ENCODE measurements at regions not wholly inside any gene's neighbourhood (a gene's known extent, or its start where the extent isn't known, plus 50 kb on each side); places are given as distances from the start of the nearest gene placed in this dataset.

DNA sequence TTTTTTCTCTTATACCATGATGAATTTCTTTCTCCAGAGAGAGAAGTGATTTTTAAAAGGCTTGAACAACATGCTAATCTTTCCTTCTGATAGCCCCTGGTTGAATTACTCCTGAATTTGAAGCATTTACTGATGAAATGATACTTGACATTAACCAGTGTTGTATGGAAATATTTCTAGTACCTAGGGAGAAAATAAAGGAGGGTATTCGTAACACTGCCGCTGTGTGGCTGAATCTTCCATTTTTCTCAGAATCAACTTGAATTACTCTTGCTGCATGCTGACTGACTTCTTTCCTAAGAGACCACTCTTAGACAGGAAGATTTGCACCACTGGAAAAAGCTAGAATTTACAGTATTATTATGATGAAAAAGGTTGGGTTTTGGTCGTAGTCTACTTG lies 118.3 kb downstream of the FAT3 start:
- Histone ChIP-seq H3K4me2 (ENCODE audit: control insufficient read depth, extremely low read depth, insufficient read depth, low read depth, low read length) (no peak overlapping the region), H3K36me3 (ENCODE audit: control insufficient read depth in 2 of 2, extremely low read depth in 1 of 2, insufficient read depth in 2 of 2, low read length in 2 of 2) (no peaks in the 10 kb centered on the region), H3K27ac (ENCODE audit: control insufficient read depth, insufficient read depth, low read length) (no peak overlapping the region), H3K27me3 (ENCODE audit: control insufficient read depth, extremely low read depth, insufficient read depth, low read length) (peaks cover 3% of the 10 kb centered on the region), H3K9me3 (ENCODE audit: control insufficient read depth, low read depth, low read length) (no peaks in the 10 kb centered on the region), H3K79me2 (ENCODE audit: control insufficient read depth, insufficient read depth, low read length) (no peaks in the 10 kb centered on the region), H2AFZ (ENCODE audit: control insufficient read depth, low read length) (no peak overlapping the region), H3K9me1 (ENCODE audit: control insufficient read depth, extremely low read depth, insufficient read depth, low read length) (no peaks in the 10 kb centered on the region), H3K9ac (ENCODE audit: control insufficient read depth, extremely low read depth, insufficient read depth, low read length) (no peak overlapping the region), H4K20me1 (ENCODE audit: control insufficient read depth, extremely low read depth, insufficient read depth, low read length) (no peaks in the 10 kb centered on the region), H3K4me3 (ENCODE audit: control insufficient read depth in 2 of 3, extremely low read depth in 1 of 3, insufficient read depth in 2 of 3, low read depth in 1 of 3, low read length in 3 of 3) (no peak overlapping the region), H3K4me1 (ENCODE audit: control insufficient read depth, extremely low read depth, insufficient read depth, low read length) (no peaks in the 10 kb centered on the region)
- dilution Hi-C loops (cut with MboI; ENCODE audit: extremely low pct_ligation_motif_present, low sequenced_read_pairs), result no loop called here
- TF ChIP-seq EZH2 (IDR thresholded peaks at IDR 0.05; ENCODE audit: low read length) (no peak), CTCF (optimal IDR thresholded peaks at IDR 0.05 in 1 of 3, IDR thresholded peaks at IDR 0.05 in 1 of 3, conservative IDR thresholded peaks at IDR 0.05 in 1 of 3; ENCODE audit: extremely low read depth in 1 of 3, insufficient read depth in 2 of 3, low read length in 3 of 3) (no peak)
- DNase-seq (ENCODE audit: low read depth, low spot score), result no peak
- no peak for FAIRE-seq

DNA sequence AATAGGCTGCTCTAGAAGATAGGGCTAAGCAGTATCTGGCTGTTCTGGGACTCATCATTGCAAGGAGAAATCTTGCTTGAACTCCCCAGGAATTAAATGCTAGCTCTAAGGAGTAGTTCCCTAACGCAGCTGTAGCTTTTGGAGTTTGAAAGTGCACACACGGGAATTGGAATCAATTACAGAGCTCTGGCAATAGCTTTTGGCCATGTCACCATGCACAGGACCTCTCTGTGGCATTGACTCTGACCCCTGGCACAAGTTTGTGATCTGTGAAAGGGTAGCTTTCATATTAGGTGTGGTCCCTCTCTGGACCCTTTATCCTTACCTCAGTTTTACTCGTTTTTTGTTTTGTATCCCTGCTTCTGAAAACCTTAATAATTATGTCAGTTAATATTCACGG lies 121.6 kb downstream of the FAT3 start:
- Histone ChIP-seq H3K4me3 (ENCODE audit: control insufficient read depth in 2 of 3, extremely low read depth in 1 of 3, insufficient read depth in 2 of 3, low read depth in 1 of 3, low read length in 3 of 3) (no peak overlapping the region), H3K4me1 (ENCODE audit: control insufficient read depth, extremely low read depth, insufficient read depth, low read length) (no peaks in the 10 kb centered on the region), H3K9me3 (ENCODE audit: control insufficient read depth, low read depth, low read length) (no peaks in the 10 kb centered on the region), H3K9ac (ENCODE audit: control insufficient read depth, extremely low read depth, insufficient read depth, low read length) (no peak overlapping the region), H3K27ac (ENCODE audit: control insufficient read depth, insufficient read depth, low read length) (no peak overlapping the region), H3K4me2 (ENCODE audit: control insufficient read depth, extremely low read depth, insufficient read depth, low read depth, low read length) (no peak overlapping the region), H4K20me1 (ENCODE audit: control insufficient read depth, extremely low read depth, insufficient read depth, low read length) (no peaks in the 10 kb centered on the region), H3K27me3 (ENCODE audit: control insufficient read depth, extremely low read depth, insufficient read depth, low read length) (peaks cover 3% of the 10 kb centered on the region), H3K79me2 (ENCODE audit: control insufficient read depth, insufficient read depth, low read length) (no peaks in the 10 kb centered on the region), H3K9me1 (ENCODE audit: control insufficient read depth, extremely low read depth, insufficient read depth, low read length) (no peaks in the 10 kb centered on the region), H2AFZ (ENCODE audit: control insufficient read depth, low read length) (no peak overlapping the region), H3K36me3 (ENCODE audit: control insufficient read depth in 2 of 2, extremely low read depth in 1 of 2, insufficient read depth in 2 of 2, low read length in 2 of 2) (no peaks in the 10 kb centered on the region)
- dilution Hi-C loops (cut with MboI; ENCODE audit: extremely low pct_ligation_motif_present, low sequenced_read_pairs), result no loop called here
- no peak for FAIRE-seq
- no peak for TF ChIP-seq EZH2 (IDR thresholded peaks at IDR 0.05; ENCODE audit: low read length)
- TF ChIP-seq CTCF (optimal IDR thresholded peaks at IDR 0.05 in 1 of 3, IDR thresholded peaks at IDR 0.05 in 1 of 3, conservative IDR thresholded peaks at IDR 0.05 in 1 of 3; ENCODE audit: extremely low read depth in 1 of 3, insufficient read depth in 2 of 3, low read length in 3 of 3), result no peak
- no peak for DNase-seq (ENCODE audit: low read depth, low spot score)

Data from keratinocyte (primary cell).